WTC11 (cell line): ENCODE measurements at regions not wholly inside any gene's neighbourhood (a gene's known extent, or its start where the extent isn't known, plus 50 kb on each side); places are given as distances from the start of the nearest gene placed in this dataset.
A peak's percentile ranks its signal among the peaks of the same experiment; 100 is the strongest.

Source experiments
- ATAC-seq: fragments of 200-7000 bp; cut with Tn5 transposase; 2 replicates; pipeline ENCODE4 v1.10.0; 2021; ENCODE audit warnings: mild to moderate bottlenecking, moderate library complexity
- CTCF ChIA-PET: fragments of 300-600 bp; sonication (Branson Sonifier 250); formaldehyde crosslinking; loops from one replicate; lab custom pipeline; 2021; ENCODE audit warnings: antibody characterized with exemption; lab: Charles Lee
- POLR2A ChIA-PET: fragments of 350-600 bp; sonication (Branson Sonifier 250); formaldehyde crosslinking; loops from one replicate; lab custom pipeline; 2021; ENCODE audit warnings: antibody characterized with exemption; lab: Charles Lee
- DNase-seq: peaks from one replicate; pipeline ENCODE4 v3.0.0; 2021; ENCODE audit warnings: low spot score
- H3K27ac Mint-ChIP-seq: 2 replicates; pipeline ENCODE4 v1.8.0; 2021; ENCODE audit warnings: mixed read lengths
- H3K27me3 Mint-ChIP-seq: 2 replicates; pipeline ENCODE4 v1.8.0; 2021; ENCODE audit warnings: low read depth, mild to moderate bottlenecking, moderate library complexity, mixed read lengths
- H3K36me3 Mint-ChIP-seq: 2 replicates; pipeline ENCODE4 v1.8.0; 2021; ENCODE audit warnings: mixed read lengths
- H3K4me1 Mint-ChIP-seq: 2 replicates; pipeline ENCODE4 v1.8.0; 2022; ENCODE audit warnings: mixed read lengths
- H3K4me3 Mint-ChIP-seq: 2 replicates; pipeline ENCODE4 v1.8.0; 2021; ENCODE audit warnings: mild to moderate bottlenecking, moderate library complexity, mixed read lengths
- H3K9me3 Mint-ChIP-seq: 2 replicates; pipeline ENCODE4 v1.8.0; 2021; ENCODE audit warnings: mixed read lengths
- ATF3 ChIP-seq: sonication (generic); formaldehyde crosslinking; conservative IDR thresholded peaks from 2 replicates; pipeline ENCODE4 v1.8.1; 2022; ENCODE audit warnings: mild to moderate bottlenecking, missing genetic modification reagents
- CREB1 ChIP-seq: sonication (generic); formaldehyde crosslinking; IDR thresholded peaks from 2 replicates; pipeline ENCODE4 v1.8.0; 2023; ENCODE audit warnings: mild to moderate bottlenecking, missing genetic modification reagents
- CREM ChIP-seq: sonication (generic); formaldehyde crosslinking; IDR thresholded peaks from 2 replicates; pipeline ENCODE4 v1.8.1; 2022; ENCODE audit warnings: mild to moderate bottlenecking, missing genetic modification reagents, moderate library complexity
- E2F4 ChIP-seq: sonication (generic); formaldehyde crosslinking; IDR thresholded peaks from 2 replicates; pipeline ENCODE4 v1.8.1; 2022; ENCODE audit warnings: low read depth, mild to moderate bottlenecking, moderate library complexity, missing genetic modification reagents, borderline replicate concordance
- NFATC4 ChIP-seq: fragments of 250-450 bp; sonication (Bioruptor Pico); IDR thresholded peaks from 2 replicates; pipeline ENCODE4 v1.9.0; 2021; ENCODE audit warnings: mild to moderate bottlenecking
- NFYB ChIP-seq: sonication (generic); formaldehyde crosslinking; conservative IDR thresholded peaks from 2 replicates; pipeline ENCODE4 v1.8.0; 2022; ENCODE audit warnings: low read depth, missing genetic modification reagents
- NR2C2 ChIP-seq: sonication (generic); formaldehyde crosslinking; IDR thresholded peaks from 2 replicates; pipeline ENCODE4 v1.8.0; 2022; ENCODE audit warnings: mild to moderate bottlenecking, missing genetic modification reagents
- PREB ChIP-seq: sonication (generic); formaldehyde crosslinking; IDR thresholded peaks from 2 replicates; pipeline ENCODE4 v1.8.1; 2022; ENCODE audit warnings: mild to moderate bottlenecking, missing genetic modification reagents, moderate library complexity, borderline replicate concordance
- STAT6 ChIP-seq: sonication (generic); formaldehyde crosslinking; conservative IDR thresholded peaks from 2 replicates; pipeline ENCODE4 v1.8.1; 2023; ENCODE audit warnings: mild to moderate bottlenecking, low read depth, missing genetic modification reagents, moderate library complexity
- TEAD4 ChIP-seq: sonication (generic); formaldehyde crosslinking; IDR thresholded peaks from 2 replicates; pipeline ENCODE4 v1.8.0; 2022; ENCODE audit warnings: mild to moderate bottlenecking, missing genetic modification reagents
- USF2 ChIP-seq: sonication (generic); formaldehyde crosslinking; IDR thresholded peaks from 2 replicates; pipeline ENCODE4 v1.8.1; 2023; ENCODE audit warnings: mild to moderate bottlenecking, missing genetic modification reagents, moderate library complexity
- ZNF671 ChIP-seq: fragments of 250-450 bp; sonication (Bioruptor Pico); IDR thresholded peaks from 2 replicates; pipeline ENCODE4 v1.8.0; 2021; ENCODE audit warnings: mild to moderate bottlenecking

GRCh38 chr12:114963846-114964245, 279.9 kb upstream of the TBX3 start:
- H3K27me3 Mint-ChIP-seq: no peaks in the 10 kb centered on the region

GRCh38 chr12:114961491-114961890, 277.5 kb upstream of the TBX3 start:
- Mint-ChIP-seq H3K9me3 (no peaks in the 10 kb centered on the region), H3K4me3 (no peak overlapping the region), H3K36me3 (no peaks in the 10 kb centered on the region), H3K27ac (no peak overlapping the region), H3K4me1 (peaks cover 7% of the 10 kb centered on the region; the same call in 1 of the 2 replicates), H3K27me3 (no peaks in the 10 kb centered on the region)
- DNase-seq (no peak), ATAC-seq (no peak)
- ChIA-PET CTCF (interaction anchor here (0.8 kb wide), 1 partner anchor 293 kb away, joined by 3 read pairs; no protein-coding TSS in a partner anchor), POLR2A (no interaction called here)
- no peak for TF ChIP-seq PREB

More at GRCh38 chr12:114963846-114964245, 279.9 kb upstream of the TBX3 start:
- POLR2A ChIA-PET: no interaction called here
- no peaks in the 10 kb centered on the region for H3K36me3 Mint-ChIP-seq
- H3K9me3 Mint-ChIP-seq: no peaks in the 10 kb centered on the region
- H3K4me1 Mint-ChIP-seq: peaks cover 7% of the 10 kb centered on the region; the same call in 1 of the 2 replicates
- no peak for ATAC-seq
- no peak overlapping the region for H3K4me3 Mint-ChIP-seq
- no peak overlapping the region for H3K27ac Mint-ChIP-seq
- no peak for DNase-seq
- CTCF ChIA-PET: no interaction called here
- no peak for TF ChIP-seq CREB1 (CRISPR knock-in tag)
- TF ChIP-seq CREM (CRISPR knock-in tag): no peak
- no peak for TF ChIP-seq E2F4 (CRISPR knock-in tag)
- TF ChIP-seq STAT6: no peak
- TF ChIP-seq ZNF671 (CRISPR knock-in tag): no peak
- TF ChIP-seq NFYB: no peak
- no peak for TF ChIP-seq TEAD4 (CRISPR knock-in tag)

- no peak for DNase-seq
- Mint-ChIP-seq H3K36me3 (no peaks in the 10 kb centered on the region), H3K27me3 (no peaks in the 10 kb centered on the region), H3K4me1 (peaks cover 5% of the 10 kb centered on the region; the same call in 1 of the 2 replicates), H3K27ac (no peak overlapping the region), H3K9me3 (no peaks in the 10 kb centered on the region), H3K4me3 (no peak overlapping the region)
- ATAC-seq: no peak
- 0 out of 2 replicates have a peak, but pooled peaks have one; percentile 29 for TF ChIP-seq USF2
- TF ChIP-seq ATF3 (CRISPR knock-in tag): no peak
- ChIA-PET POLR2A (interaction anchor here (0.6 kb wide), 1 partner anchor 250 kb away, joined by 3 read pairs; no protein-coding TSS in a partner anchor), CTCF (no interaction called here)
Observed at GRCh38 chr12:114958538-114958937, 274.6 kb upstream of the TBX3 start.

GRCh38 chr12:114957225-114957624, 273.2 kb upstream of the TBX3 start:
- Mint-ChIP-seq H3K36me3 (no peaks in the 10 kb centered on the region), H3K4me3 (no peak overlapping the region), H3K9me3 (no peaks in the 10 kb centered on the region), H3K4me1 (peaks cover 5% of the 10 kb centered on the region; the same call in 1 of the 2 replicates), H3K27me3 (no peaks in the 10 kb centered on the region), H3K27ac (no peak overlapping the region)
- DNase-seq (no peak), ATAC-seq (no peak)
- no peak for TF ChIP-seq NR2C2 (CRISPR knock-in tag)
- no peak for TF ChIP-seq NFATC4
- POLR2A ChIA-PET: no interaction called here
- CTCF ChIA-PET: no interaction called here
